AG10803 (cell line): ENCODE measurements at regions not wholly inside any gene's neighbourhood (a gene's known extent, or its start where the extent isn't known, plus 50 kb on each side); places are given as distances from the start of the nearest gene placed in this dataset.

Source experiments
- DNase-seq: peaks from one replicate; pipeline ENCODE4 v3.0.0; 2010; ENCODE audit warnings: low read depth
- H3K4me3 ChIP-seq: 2 replicates; pipeline ENCODE4 v1.5.1; 2011; ENCODE audit warnings: mild to moderate bottlenecking, low read length, control low read depth
- CTCF ChIP-seq: conservative IDR thresholded peaks from 2 replicates; pipeline ENCODE4 v1.5.1; 2011; ENCODE audit warnings: mild to moderate bottlenecking, low read length, control low read depth, inconsistent platforms

- H3K4me3 ChIP-seq: no peak overlapping the region
- TF ChIP-seq CTCF: no peak
- no peak for DNase-seq
These were observed 377.7 kb downstream of the BRD1 start for GRCh38 chr22:49449811-49450446.

GRCh38 chr22:49449377-49449776 lies 378.3 kb downstream of the BRD1 start:
- no peak for DNase-seq
- TF ChIP-seq CTCF: no peak
- no peak overlapping the region for H3K4me3 ChIP-seq

DNA sequence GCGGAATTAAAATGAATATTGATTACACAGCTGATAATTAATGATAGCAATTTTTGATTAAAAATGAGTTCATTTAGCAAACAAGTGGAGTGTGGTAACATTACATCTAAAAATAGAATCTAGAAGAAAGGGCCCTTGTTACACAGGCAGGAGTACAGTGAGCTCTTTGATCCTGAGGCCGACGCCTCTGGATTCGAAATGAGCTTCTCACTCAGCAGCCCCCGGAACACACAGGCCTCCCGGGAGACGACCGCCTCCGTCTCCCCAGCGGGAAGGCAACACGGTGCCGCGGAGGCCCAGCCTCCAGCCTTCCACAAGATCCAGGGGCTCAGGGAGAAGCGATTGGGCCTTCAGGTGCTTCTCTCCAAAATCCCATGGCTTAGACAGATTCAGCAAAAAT lies 379.1 kb downstream of the BRD1 start:
- no peak for DNase-seq
- H3K4me3 ChIP-seq: no peak overlapping the region
- no peak for TF ChIP-seq CTCF

GRCh38 chr22:49447837-49448236 lies 379.8 kb downstream of the BRD1 start:
- no peak for DNase-seq
- H3K4me3 ChIP-seq: no peak overlapping the region
- no peak for TF ChIP-seq CTCF

GRCh38 chr22:49446759-49447710 lies 380.6 kb downstream of the BRD1 start:
- no peak for DNase-seq
- TF ChIP-seq CTCF: no peak
- no peak overlapping the region for H3K4me3 ChIP-seq

DNA sequence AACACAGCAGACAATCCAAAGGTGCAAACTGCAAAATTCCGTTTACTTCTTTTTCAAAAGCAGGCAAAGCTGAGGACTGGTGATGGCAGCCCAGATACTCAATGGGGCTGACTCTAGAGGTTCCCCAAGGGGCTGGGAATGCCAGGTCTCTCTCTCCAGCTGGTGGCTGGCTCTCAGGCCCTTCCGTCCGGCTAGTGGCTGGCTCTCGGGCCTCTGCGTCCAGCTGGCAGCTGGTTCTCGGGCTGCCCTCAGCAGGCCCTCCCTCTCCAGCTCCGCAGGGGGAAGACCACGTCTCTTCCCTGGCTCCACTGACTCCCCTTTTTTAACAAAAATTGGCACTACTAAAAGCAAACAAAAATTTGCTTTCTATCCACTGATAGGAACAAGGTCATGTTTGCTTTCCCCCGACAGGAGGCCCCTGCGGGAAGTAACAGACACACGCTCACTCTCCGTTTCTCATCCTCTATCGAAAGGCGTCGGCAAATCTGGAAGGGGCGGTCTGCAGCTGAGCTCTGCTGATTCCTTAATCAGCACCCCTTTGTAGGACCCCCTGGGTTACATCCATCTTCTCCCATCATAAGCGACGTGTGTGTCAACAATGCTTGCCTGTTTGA lies 381.4 kb downstream of the BRD1 start:
- no peak for DNase-seq
- no peak for TF ChIP-seq CTCF
- no peak overlapping the region for H3K4me3 ChIP-seq
